ENCODE measurements at regions not wholly inside any gene's neighbourhood (a gene's known extent, or its start where the extent isn't known, plus 50 kb on each side); places are given as distances from the start of the nearest gene placed in this dataset.
"Not testable (repeated sequence)": the region's sequence is repeated elsewhere in the genome, so short reads cannot be mapped to it uniquely, and the experiment has no call there.

GRCh38 chr2:223481486-223481885 lies 120.7 kb downstream of the SCG2 start:
- DNase-seq (ENCODE audit: low spot score) = no peak
- intact Hi-C loops (cut with DNase I) = no loop called here

GRCh38 chr2:223486751-223487150 lies 115.4 kb downstream of the SCG2 start:
- intact Hi-C loops (cut with DNase I) = no loop called here
- no peak for DNase-seq (ENCODE audit: low spot score)

- intact Hi-C loops (cut with DNase I) = no loop called here
- no peak for DNase-seq (ENCODE audit: low spot score)
These were observed 114.8 kb downstream of the SCG2 start for GRCh38 chr2:223487214-223487846.

- intact Hi-C loops (cut with DNase I) = no loop called here
- no peak for DNase-seq (ENCODE audit: low spot score)
These were observed 113.3 kb downstream of the SCG2 start for GRCh38 chr2:223488814-223489213.

GRCh38 chr2:223494496-223494895 lies 107.7 kb downstream of the SCG2 start:
- no peak for DNase-seq (ENCODE audit: low spot score)
- intact Hi-C loops (cut with DNase I) = no loop called here

- no peak for DNase-seq (ENCODE audit: low spot score)
- intact Hi-C loops (cut with DNase I) = no loop called here
These were observed 107.2 kb downstream of the SCG2 start for GRCh38 chr2:223494942-223495341.

GRCh38 chr2:223496853-223497252 lies 105.3 kb downstream of the SCG2 start:
- intact Hi-C loops (cut with DNase I); DNase-seq (ENCODE audit: low spot score): not testable (repeated sequence)

- intact Hi-C loops (cut with DNase I) = no loop called here
These were observed 101.5 kb downstream of the SCG2 start for GRCh38 chr2:223500709-223501108.

GRCh38 chr2:223501641-223502040 lies 100.5 kb downstream of the SCG2 start:
- intact Hi-C loops (cut with DNase I) = no loop called here
- DNase-seq (ENCODE audit: low spot score) = no peak

More at GRCh38 chr2:223500709-223501108, 101.5 kb downstream of the SCG2 start:
- no peak for DNase-seq (ENCODE audit: low spot score)

GRCh38 chr2:223503746-223504145 lies 98.4 kb downstream of the SCG2 start:
- DNase-seq (ENCODE audit: low spot score) = no peak
- intact Hi-C loops (cut with DNase I) = no loop called here

- DNase-seq (ENCODE audit: low spot score) = no peak
These were observed 93.8 kb downstream of the SCG2 start for GRCh38 chr2:223508372-223508771.

GRCh38 chr2:223510713-223511112 lies 91.4 kb downstream of the SCG2 start:
- no peak for DNase-seq (ENCODE audit: low spot score)
- intact Hi-C loops (cut with DNase I) = no loop called here

More at GRCh38 chr2:223508372-223508771, 93.8 kb downstream of the SCG2 start:
- intact Hi-C loops (cut with DNase I) = no loop called here

GRCh38 chr2:223511168-223511567 lies 91.0 kb downstream of the SCG2 start:
- intact Hi-C loops (cut with DNase I) = no loop called here
- DNase-seq (ENCODE audit: low spot score) = no peak

- intact Hi-C loops (cut with DNase I) = no loop called here
- DNase-seq (ENCODE audit: low spot score) = no peak
These were observed 88.2 kb downstream of the SCG2 start for GRCh38 chr2:223513771-223514455.

- intact Hi-C loops (cut with DNase I) = no loop called here
These were observed 82.7 kb downstream of the SCG2 start for GRCh38 chr2:223519471-223519870.

GRCh38 chr2:223522796-223523195 lies 79.4 kb downstream of the SCG2 start:
- intact Hi-C loops (cut with DNase I) = no loop called here
- DNase-seq (ENCODE audit: low spot score) = no peak

More at GRCh38 chr2:223519471-223519870, 82.7 kb downstream of the SCG2 start:
- DNase-seq (ENCODE audit: low spot score) = no peak

- intact Hi-C loops (cut with DNase I) = no loop called here
- no peak for DNase-seq (ENCODE audit: low spot score)
These were observed 78.6 kb downstream of the SCG2 start for GRCh38 chr2:223523551-223524001.

GRCh38 chr2:223524066-223524465 lies 78.1 kb downstream of the SCG2 start:
- intact Hi-C loops (cut with DNase I) = no loop called here
- DNase-seq (ENCODE audit: low spot score) = no peak

- no peak for DNase-seq (ENCODE audit: low spot score)
- intact Hi-C loops (cut with DNase I) = no loop called here
These were observed 76.1 kb downstream of the SCG2 start for GRCh38 chr2:223526106-223526505.

GRCh38 chr2:223528036-223528435 lies 74.1 kb downstream of the SCG2 start:
- DNase-seq (ENCODE audit: low spot score) = no peak
- intact Hi-C loops (cut with DNase I) = no loop called here

- intact Hi-C loops (cut with DNase I) = no loop called here
These were observed 72.5 kb downstream of the SCG2 start for GRCh38 chr2:223529696-223530095.

More at GRCh38 chr2:223529696-223530095, 72.5 kb downstream of the SCG2 start:
- no peak for DNase-seq (ENCODE audit: low spot score)

Measured in posterior vena cava (tissue), 2 donors.